Adrenal gland (tissue), 9 donors: ENCODE measurements at regions not wholly inside any gene's neighbourhood (a gene's known extent, or its start where the extent isn't known, plus 50 kb on each side); places are given as distances from the start of the nearest gene placed in this dataset.

ENCODE experiments used
- DNase-seq, 7 donors: peaks; one replicate each; pipeline ENCODE4 v3.0.0-alpha.2; 2019 to 2020
- H3K27ac ChIP-seq, 5 donors: fragments of 200-600 bp; sonication (generic) in 4 of 5; 1 replicate in 3 of 5; 2 replicates in 2 of 5; pipeline versions ENCODE4 v1.5.1 to v1.8.0; 2016 to 2020; ENCODE audit warnings: mild to moderate bottlenecking in 1 of 5
- H3K27me3 ChIP-seq: fragments of 200-600 bp; 2 replicates; pipeline ENCODE4 v1.8.0; 2021
- H3K36me3 ChIP-seq, 2 donors: fragments of 200-600 bp; replicated peaks in 1 of 2; 1 replicate in 1 of 2; 2 replicates in 1 of 2; pipeline versions ENCODE4 v1.5.1 to v1.8.0; 2018 to 2022
- H3K4me1 ChIP-seq, 2 donors: fragments of 200-600 bp; replicated peaks in 1 of 2; 1 replicate in 1 of 2; 2 replicates in 1 of 2; pipeline versions ENCODE4 v1.5.1 to v1.8.0; 2018 to 2021
- H3K4me3 ChIP-seq, 4 donors: fragments of 200-600 bp; sonication (generic) in 3 of 4; one replicate each; pipeline ENCODE4 v1.5.1; 2016 to 2018
- H3K9me3 ChIP-seq, 3 donors: fragments of 200-600 bp; sonication (generic) in 1 of 3; replicated peaks in 1 of 3; 1 replicate in 2 of 3; 2 replicates in 1 of 3; pipeline versions ENCODE4 v1.5.1 to v1.8.0; 2016 to 2021
- CTCF ChIP-seq, 6 experiments: fragments of 450-650 bp in 4 of 6; fragments of 200-600 bp in 2 of 6; sonication (generic) in 1 of 6; IDR thresholded peaks; 1 replicate in 5 of 6; 2 replicates in 1 of 6; pipeline versions ENCODE4 v1.5.1 to v1.8.0; 2016 to 2021; ENCODE audit warnings: antibody characterized with exemption in 6 of 6, mild to moderate bottlenecking in 2 of 6, moderate library complexity in 1 of 6
- POLR2A ChIP-seq, 2 donors: fragments of 450-650 bp; IDR thresholded peaks; one replicate each; pipeline ENCODE4 v1.6.1; 2017; ENCODE audit warnings: antibody characterized with exemption in 2 of 2, mild to moderate bottlenecking in 2 of 2, moderate library complexity in 1 of 2
- WGBS, 4 donors: extraction: QIAGEN DNeasy Blood & Tissue Kit in 2 of 4; methylation state at CpG; one replicate each; pipeline versions ENCODE4 v1.1.5 to v1.1.7; 2013 to 2017; 5-methylcytosine and 5-hydroxymethylcytosine counted together
- intact Hi-C, 2 donors: fragments of 100-400 bp; cut with DNase I; formaldehyde crosslinking; loops; one replicate each; pipeline versions ENCODE4 v1.14.1 to v1.15.0; 2022 to 2023
- donor health status: healthy with polysubstance abuse.
- donor health status: Bipolar disorder and iron deficiency.
- donor health status: DM: yes; HTN: yes; CAD: no.
- donor health status: DM: no; HTN: no; CAD: no.
- donor health status: DM: no; HTN: no; CAD: no.

GRCh38 chr1:59151387-59151761, 145.5 kb upstream of the FGGY start:
- H3K9me3 ChIP-seq = no peaks in the 10 kb centered on the region
- no peak for TF ChIP-seq POLR2A (IDR thresholded peaks at IDR 0.05)
- no peak for TF ChIP-seq CTCF (IDR thresholded peaks at IDR 0.05)
- H3K27me3 ChIP-seq = no peaks in the 10 kb centered on the region
- H3K4me1 ChIP-seq = peaks cover 13 to 27% of the 10 kb centered on the region in 2 donors
- H3K4me3 ChIP-seq = peak overlapping the region in 1 of 4 donors; percentile 22
- intact Hi-C loops = loop anchor here in 1 of 2 donors (10.0 kb wide), 2 partner anchors 143 to 367 kb away; partner anchors contain the start of genes FGGY and JUN
- H3K36me3 ChIP-seq = no peaks in the 10 kb centered on the region
- WGBS, 4 donors = 36 to 45% (median 43%) methylated on average over 3 to 4 of the region's 4 CpGs
- no peak for DNase-seq
- H3K27ac ChIP-seq = peak overlapping the region; percentile 61 to 92 (median 75)

GRCh38 chr1:59151860-59152259, 145.0 kb upstream of the FGGY start:
- no peak for TF ChIP-seq CTCF (IDR thresholded peaks at IDR 0.05)
- no peak for TF ChIP-seq POLR2A (IDR thresholded peaks at IDR 0.05)
- H3K36me3 ChIP-seq = no peaks in the 10 kb centered on the region
- H3K27ac ChIP-seq = peak overlapping the region in 4 of 5 donors; percentile 61 to 92 (median 80)
- no peaks in the 10 kb centered on the region for H3K9me3 ChIP-seq
- intact Hi-C loops = loop anchor here in 1 of 2 donors (10.0 kb wide), 2 partner anchors 143 to 367 kb away; partner anchors contain the start of genes FGGY and JUN
- DNase-seq = no peak
- 60 to 86% (median 66%) methylated on average over 1 of the region's 1 CpG for WGBS, 4 donors
- no peak overlapping the region for H3K4me3 ChIP-seq
- H3K4me1 ChIP-seq = peaks cover 13 to 27% of the 10 kb centered on the region in 2 donors
- H3K27me3 ChIP-seq = no peaks in the 10 kb centered on the region

- Histone ChIP-seq H3K36me3 (no peaks in the 10 kb centered on the region), H3K27me3 (no peaks in the 10 kb centered on the region), H3K9me3 (no peaks in the 10 kb centered on the region), H3K27ac (no peak overlapping the region), H3K4me1 (peaks cover 10 to 31% of the 10 kb centered on the region in 2 donors), H3K4me3 (no peak overlapping the region)
- DNase-seq = no peak
- TF ChIP-seq CTCF (IDR thresholded peaks at IDR 0.05) = no peak
- no peak for TF ChIP-seq POLR2A (IDR thresholded peaks at IDR 0.05)
- intact Hi-C loops = loop anchor here in 1 of 2 donors (10.0 kb wide), 2 partner anchors 142 to 368 kb away; partner anchors contain the start of genes FGGY and JUN
- 85 to 100% (median 96%) methylated on average over 1 of the region's 1 CpG for WGBS, 4 donors
These were observed 144.4 kb upstream of the FGGY start for GRCh38 chr1:59152511-59152910.

- Histone ChIP-seq H3K4me3 (no peak overlapping the region), H3K9me3 (no peaks in the 10 kb centered on the region), H3K27ac (no peak overlapping the region), H3K27me3 (no peaks in the 10 kb centered on the region), H3K36me3 (no peaks in the 10 kb centered on the region), H3K4me1 (peaks cover 10 to 31% of the 10 kb centered on the region in 2 donors)
- no peak for DNase-seq
- TF ChIP-seq POLR2A (IDR thresholded peaks at IDR 0.05) (no peak), CTCF (IDR thresholded peaks at IDR 0.05) (no peak)
- 92 to 100% (median 99%) methylated on average over 2 of the region's 2 CpGs for WGBS, 4 donors
- intact Hi-C loops = loop anchor here in 1 of 2 donors (10.0 kb wide), 2 partner anchors 140 to 370 kb away; partner anchors contain the start of genes FGGY and JUN
These were observed 142.5 kb upstream of the FGGY start for GRCh38 chr1:59154401-59154800.
